BLaER1 (cell line): ENCODE measurements at regions not wholly inside any gene's neighbourhood (a gene's known extent, or its start where the extent isn't known, plus 50 kb on each side); places are given as distances from the start of the nearest gene placed in this dataset.
"Not testable (repeated sequence)": the region's sequence is repeated elsewhere in the genome, so short reads cannot be mapped to it uniquely, and the experiment has no call there.

ENCODE experiments used
- H3K27ac ChIP-seq: shearing (Covaris generic); formaldehyde crosslinking; 2 replicates; pipeline ENCODE4 v1.8.1; 2022
- H3K27me3 ChIP-seq: shearing (Covaris generic); formaldehyde crosslinking; 2 replicates; pipeline ENCODE4 v1.8.1; 2022
- H3K36me3 ChIP-seq: shearing (Covaris generic); formaldehyde crosslinking; 2 replicates; pipeline ENCODE4 v1.8.1; 2022
- H3K4me1 ChIP-seq: shearing (Covaris generic); formaldehyde crosslinking; 2 replicates; pipeline ENCODE4 v1.8.1; 2022
- H3K4me2 ChIP-seq: shearing (Covaris generic); formaldehyde crosslinking; 2 replicates; pipeline ENCODE4 v1.8.1; 2022
- H3K4me3 ChIP-seq: shearing (Covaris generic); formaldehyde crosslinking; 2 replicates; pipeline ENCODE4 v1.8.1; 2022
- H3K9ac ChIP-seq: shearing (Covaris generic); formaldehyde crosslinking; 2 replicates; pipeline ENCODE4 v1.8.1; 2022
- H3K9me3 ChIP-seq: shearing (Covaris generic); formaldehyde crosslinking; 2 replicates; pipeline ENCODE4 v1.8.1; 2022
- H4K20me1 ChIP-seq: shearing (Covaris generic); formaldehyde crosslinking; 2 replicates; pipeline ENCODE4 v1.8.1; 2022
- Cebpa-rat ChIP-seq: shearing (Covaris generic); IDR thresholded peaks from 2 replicates; pipeline ENCODE4 v1.8.1; 2022

- Histone ChIP-seq H3K27me3 (no peaks in the 10 kb centered on the region), H3K36me3 (no peaks in the 10 kb centered on the region), H3K4me1 (no peaks in the 10 kb centered on the region), H4K20me1 (no peaks in the 10 kb centered on the region), H3K4me2 (no peak overlapping the region), H3K9ac (no peak overlapping the region), H3K27ac (no peak overlapping the region), H3K9me3 (peaks cover 23% of the 10 kb centered on the region), H3K4me3 (no peak overlapping the region)
- TF ChIP-seq Cebpa-rat: no peak
Measured at GRCh38 chr14:55819610-55820304, 239.8 kb downstream of the KTN1 start.

- Histone ChIP-seq H3K27me3 (no peaks in the 10 kb centered on the region), H3K9me3 (peaks cover 19% of the 10 kb centered on the region), H4K20me1 (no peaks in the 10 kb centered on the region), H3K27ac (no peak overlapping the region), H3K4me3 (no peak overlapping the region), H3K4me1 (no peaks in the 10 kb centered on the region), H3K36me3 (no peaks in the 10 kb centered on the region), H3K4me2 (no peak overlapping the region), H3K9ac (no peak overlapping the region)
- TF ChIP-seq Cebpa-rat: no peak
Measured at GRCh38 chr14:55822906-55823305, 242.9 kb downstream of the KTN1 start.

GRCh38 chr14:55832122-55832911, 252.3 kb downstream of the KTN1 start:
- Histone ChIP-seq H3K36me3 (no peaks in the 10 kb centered on the region), H3K9me3 (no peaks in the 10 kb centered on the region), H3K27ac (no peak overlapping the region), H3K4me3 (no peak overlapping the region), H3K27me3 (no peaks in the 10 kb centered on the region), H3K4me1 (no peaks in the 10 kb centered on the region), H4K20me1 (no peaks in the 10 kb centered on the region), H3K9ac (no peak overlapping the region), H3K4me2 (no peak overlapping the region)
- no peak for TF ChIP-seq Cebpa-rat

GRCh38 chr14:55832974-55833373, 253.0 kb downstream of the KTN1 start:
- Histone ChIP-seq H3K27ac (no peak overlapping the region), H3K4me3 (no peak overlapping the region), H3K4me1 (no peaks in the 10 kb centered on the region), H3K36me3 (no peaks in the 10 kb centered on the region), H3K4me2 (no peak overlapping the region), H3K9me3 (no peaks in the 10 kb centered on the region), H3K9ac (no peak overlapping the region), H3K27me3 (no peaks in the 10 kb centered on the region), H4K20me1 (no peaks in the 10 kb centered on the region)
- no peak for TF ChIP-seq Cebpa-rat

GRCh38 chr14:55834390-55834789, 254.4 kb downstream of the KTN1 start:
- no peak overlapping the region for H3K9ac ChIP-seq
- H4K20me1 ChIP-seq: no peaks in the 10 kb centered on the region
- no peak overlapping the region for H3K4me2 ChIP-seq
- TF ChIP-seq Cebpa-rat: no peak
- no peaks in the 10 kb centered on the region for H3K4me1 ChIP-seq
- H3K36me3 ChIP-seq: no peaks in the 10 kb centered on the region; the same call in 1 of the 2 replicates
- peaks cover 4% of the 10 kb centered on the region for H3K9me3 ChIP-seq
- no peaks in the 10 kb centered on the region for H3K27me3 ChIP-seq
- H3K27ac ChIP-seq: no peak overlapping the region
- H3K4me3 ChIP-seq: no peak overlapping the region

- H3K27me3 ChIP-seq: no peaks in the 10 kb centered on the region
- H3K9ac ChIP-seq: no peak overlapping the region
- H3K4me2 ChIP-seq: no peak overlapping the region
Measured at GRCh38 chr14:55835985-55836384, 256.0 kb downstream of the KTN1 start.

GRCh38 chr14:55837467-55837866, 257.5 kb downstream of the KTN1 start:
- Histone ChIP-seq H3K9ac (no peak overlapping the region), H3K4me3 (no peak overlapping the region), H3K27me3 (no peaks in the 10 kb centered on the region), H3K36me3 (no peaks in the 10 kb centered on the region; the same call in 1 of the 2 replicates), H3K27ac (no peak overlapping the region), H3K9me3 (peaks cover 7% of the 10 kb centered on the region), H3K4me2 (no peak overlapping the region), H4K20me1 (no peaks in the 10 kb centered on the region), H3K4me1 (no peaks in the 10 kb centered on the region)
- no peak for TF ChIP-seq Cebpa-rat

More at GRCh38 chr14:55835985-55836384, 256.0 kb downstream of the KTN1 start:
- no peak overlapping the region for H3K4me3 ChIP-seq
- no peaks in the 10 kb centered on the region for H4K20me1 ChIP-seq
- H3K9me3 ChIP-seq: peaks cover 7% of the 10 kb centered on the region
- no peaks in the 10 kb centered on the region for H3K4me1 ChIP-seq
- no peaks in the 10 kb centered on the region; the same call in 1 of the 2 replicates for H3K36me3 ChIP-seq
- no peak for TF ChIP-seq Cebpa-rat
- no peak overlapping the region for H3K27ac ChIP-seq

GRCh38 chr14:55838529-55839052, 258.6 kb downstream of the KTN1 start:
- Histone ChIP-seq H3K36me3 (no peaks in the 10 kb centered on the region; the same call in 1 of the 2 replicates), H3K4me3 (no peak overlapping the region), H4K20me1 (no peaks in the 10 kb centered on the region), H3K9me3 (peaks cover 7% of the 10 kb centered on the region), H3K9ac (no peak overlapping the region), H3K27ac (no peak overlapping the region), H3K4me2 (no peak overlapping the region), H3K4me1 (no peaks in the 10 kb centered on the region), H3K27me3 (no peaks in the 10 kb centered on the region)
- no peak for TF ChIP-seq Cebpa-rat

- not testable (repeated sequence) for H3K4me2 ChIP-seq, H4K20me1 ChIP-seq, H3K36me3 ChIP-seq, H3K27me3 ChIP-seq, H3K4me1 ChIP-seq, H3K9ac ChIP-seq, H3K4me3 ChIP-seq, H3K27ac ChIP-seq
- peaks cover 13% of the 10 kb centered on the region for H3K9me3 ChIP-seq
Measured at GRCh38 chr14:55839301-55839947, 259.4 kb downstream of the KTN1 start.

- no peaks in the 10 kb centered on the region; the same call in 1 of the 2 replicates for H3K36me3 ChIP-seq
- TF ChIP-seq Cebpa-rat: no peak
- no peak overlapping the region for H3K4me3 ChIP-seq
- no peaks in the 10 kb centered on the region for H4K20me1 ChIP-seq
- H3K9me3 ChIP-seq: peaks cover 27% of the 10 kb centered on the region
- no peak overlapping the region for H3K4me2 ChIP-seq
- H3K9ac ChIP-seq: no peak overlapping the region
- H3K4me1 ChIP-seq: peaks cover 8% of the 10 kb centered on the region
- no peak overlapping the region for H3K27ac ChIP-seq
- H3K27me3 ChIP-seq: no peaks in the 10 kb centered on the region
Measured at GRCh38 chr14:55840821-55841220, 260.8 kb downstream of the KTN1 start.
